Suprapubic skin (tissue), 4 donors: ENCODE measurements at regions not wholly inside any gene's neighbourhood (a gene's known extent, or its start where the extent isn't known, plus 50 kb on each side); places are given as distances from the start of the nearest gene placed in this dataset.

Source experiments
- DNase-seq, 2 donors: peaks; one replicate each; pipeline ENCODE4 v3.0.0-alpha.2; 2019; ENCODE audit warnings: low spot score in 2 of 2
- H3K27ac ChIP-seq: fragments of 200-600 bp; sonication (generic); one replicate; pipeline ENCODE4 v1.5.1; 2019
- H3K27me3 ChIP-seq: fragments of 200-600 bp; sonication (generic); one replicate; pipeline ENCODE4 v1.5.1; 2019
- H3K36me3 ChIP-seq: fragments of 200-600 bp; sonication (generic); one replicate; pipeline ENCODE4 v1.5.1; 2019
- H3K4me1 ChIP-seq: fragments of 200-600 bp; sonication (generic); one replicate; pipeline ENCODE4 v1.5.1; 2019
- H3K4me3 ChIP-seq: fragments of 200-600 bp; sonication (generic); one replicate; pipeline ENCODE4 v1.5.1; 2019; ENCODE audit warnings: mild to moderate bottlenecking
- H3K9me3 ChIP-seq: fragments of 200-600 bp; sonication (generic); one replicate; pipeline ENCODE4 v1.5.1; 2019
- EP300 ChIP-seq: sonication (generic); formaldehyde crosslinking; IDR thresholded peaks from one replicate; pipeline ENCODE4 v1.6.1; 2017; ENCODE audit warnings: antibody characterized with exemption
- POLR2A ChIP-seq, 2 donors: fragments of 450-650 bp; IDR thresholded peaks; one replicate each; pipeline ENCODE4 v1.6.1; 2017; ENCODE audit warnings: antibody characterized with exemption in 2 of 2, mild to moderate bottlenecking in 2 of 2, moderate library complexity in 2 of 2
- POLR2AphosphoS5 ChIP-seq, 3 donors: sonication (generic); formaldehyde crosslinking; IDR thresholded peaks; one replicate each; pipeline ENCODE4 v1.6.1; 2017; ENCODE audit warnings: antibody characterized with exemption in 3 of 3
- WGBS: methylation state at CpG from one replicate; pipeline ENCODE4 v1.1.5; 2018; 5-methylcytosine and 5-hydroxymethylcytosine counted together
- TF ChIP-seq, protein P1 (sequence below), 2 donors: fragments of 200-600 bp in 1 of 2; fragments of 450-650 bp in 1 of 2; sonication (generic) in 1 of 2; IDR thresholded peaks; one replicate each; pipeline ENCODE4 v1.5.1; 2016 to 2019; ENCODE audit warnings: antibody characterized with exemption in 2 of 2, mild to moderate bottlenecking in 1 of 2, moderate library complexity in 1 of 2

DNA sequence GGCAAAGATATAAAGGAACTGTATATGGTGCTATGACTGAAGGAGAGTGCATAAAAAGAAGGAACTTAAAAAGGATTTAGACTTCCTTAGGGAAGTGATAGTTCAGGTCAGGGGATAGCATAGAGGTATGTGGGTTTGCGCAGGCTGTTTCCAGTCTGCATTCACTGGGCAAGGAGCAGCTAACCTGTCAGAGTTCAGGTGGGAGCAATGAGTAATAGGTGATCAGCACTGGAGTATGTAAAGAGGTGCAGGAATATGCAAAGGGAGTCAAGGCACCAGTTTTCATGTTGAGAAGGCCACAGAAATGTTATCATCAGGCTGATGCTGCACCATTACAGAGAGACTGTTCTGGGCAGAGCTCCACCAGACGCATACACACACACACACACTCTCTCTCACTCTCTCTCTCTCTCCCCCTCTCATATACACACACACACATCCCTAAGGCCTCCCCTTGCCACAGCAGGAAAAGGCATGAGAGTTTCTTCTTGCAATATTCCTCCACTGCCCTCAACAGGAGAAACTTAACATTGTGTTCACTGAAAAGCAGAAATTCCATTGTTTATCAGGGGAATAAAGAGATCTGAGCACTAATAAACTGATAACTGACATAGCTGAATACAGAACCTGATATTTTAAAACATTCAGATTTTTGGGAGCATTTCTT lies 256.4 kb upstream of the GRID2 start:
- H3K9me3 ChIP-seq, result peaks cover 7% of the 10 kb centered on the region
- H3K4me3 ChIP-seq, result no peak overlapping the region
- no peak overlapping the region for H3K27ac ChIP-seq
- TF ChIP-seq POLR2AphosphoS5 (IDR thresholded peaks at IDR 0.05) (no peak), POLR2A (IDR thresholded peaks at IDR 0.05) (no peak), EP300 (no peak)
- TF ChIP-seq, protein P1, sequence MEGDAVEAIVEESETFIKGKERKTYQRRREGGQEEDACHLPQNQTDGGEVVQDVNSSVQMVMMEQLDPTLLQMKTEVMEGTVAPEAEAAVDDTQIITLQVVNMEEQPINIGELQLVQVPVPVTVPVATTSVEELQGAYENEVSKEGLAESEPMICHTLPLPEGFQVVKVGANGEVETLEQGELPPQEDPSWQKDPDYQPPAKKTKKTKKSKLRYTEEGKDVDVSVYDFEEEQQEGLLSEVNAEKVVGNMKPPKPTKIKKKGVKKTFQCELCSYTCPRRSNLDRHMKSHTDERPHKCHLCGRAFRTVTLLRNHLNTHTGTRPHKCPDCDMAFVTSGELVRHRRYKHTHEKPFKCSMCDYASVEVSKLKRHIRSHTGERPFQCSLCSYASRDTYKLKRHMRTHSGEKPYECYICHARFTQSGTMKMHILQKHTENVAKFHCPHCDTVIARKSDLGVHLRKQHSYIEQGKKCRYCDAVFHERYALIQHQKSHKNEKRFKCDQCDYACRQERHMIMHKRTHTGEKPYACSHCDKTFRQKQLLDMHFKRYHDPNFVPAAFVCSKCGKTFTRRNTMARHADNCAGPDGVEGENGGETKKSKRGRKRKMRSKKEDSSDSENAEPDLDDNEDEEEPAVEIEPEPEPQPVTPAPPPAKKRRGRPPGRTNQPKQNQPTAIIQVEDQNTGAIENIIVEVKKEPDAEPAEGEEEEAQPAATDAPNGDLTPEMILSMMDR (IDR thresholded peaks at IDR 0.05), result no peak
- WGBS, result 67% methylated on average over 2 of the region's 2 CpGs
- no peaks in the 10 kb centered on the region for H3K27me3 ChIP-seq
- no peak for DNase-seq
- H3K4me1 ChIP-seq, result no peaks in the 10 kb centered on the region
- H3K36me3 ChIP-seq, result no peaks in the 10 kb centered on the region

DNA sequence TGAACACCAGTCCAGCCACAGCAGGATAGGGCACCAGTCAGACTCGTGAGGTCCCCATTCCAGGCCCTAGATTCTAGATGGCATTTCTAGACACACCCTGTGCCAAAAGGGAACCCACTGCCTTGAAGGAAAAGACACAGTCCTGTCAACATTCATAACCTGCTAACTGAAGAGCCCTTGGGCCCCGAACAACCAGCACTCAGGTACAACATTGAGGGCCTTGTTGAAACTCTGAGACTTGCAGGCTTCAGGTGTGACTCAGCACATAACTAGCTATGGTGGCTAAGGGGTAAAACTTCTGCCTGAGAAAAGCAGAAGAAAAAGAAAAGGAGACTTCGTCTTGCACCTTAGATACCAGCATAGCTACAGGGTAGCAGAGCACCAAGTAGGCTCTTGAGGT lies 252.9 kb upstream of the GRID2 start:
- WGBS, result 75% methylated on average over 3 of the region's 3 CpGs
- DNase-seq, result no peak
- H3K4me1 ChIP-seq, result no peaks in the 10 kb centered on the region

DNA sequence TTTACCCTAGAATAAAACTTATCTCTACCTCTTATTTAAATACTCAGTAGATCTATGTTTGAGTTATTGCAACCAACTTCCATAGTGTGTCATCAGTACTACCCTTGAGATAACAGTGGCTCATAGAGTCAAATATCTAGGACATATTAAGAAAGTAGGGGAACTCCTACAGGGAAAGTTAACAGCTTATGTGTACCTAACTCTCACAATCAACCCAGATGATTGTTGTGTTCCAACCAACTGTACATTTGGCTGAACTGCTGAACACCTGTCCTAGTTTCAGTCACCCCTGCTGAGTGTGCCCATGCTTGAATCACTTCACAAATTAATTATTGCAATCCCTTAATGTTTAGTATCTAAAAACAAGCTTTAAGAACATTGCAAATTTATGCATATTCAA lies 244.2 kb upstream of the GRID2 start:
- no peak overlapping the region for H3K27ac ChIP-seq
- no peaks in the 10 kb centered on the region for H3K9me3 ChIP-seq
- no peaks in the 10 kb centered on the region for H3K27me3 ChIP-seq
- DNase-seq, result no peak
- H3K4me3 ChIP-seq, result no peak overlapping the region
- H3K4me1 ChIP-seq, result no peaks in the 10 kb centered on the region
- no peaks in the 10 kb centered on the region for H3K36me3 ChIP-seq
- TF ChIP-seq POLR2A (IDR thresholded peaks at IDR 0.05) (no peak), EP300 (no peak), POLR2AphosphoS5 (IDR thresholded peaks at IDR 0.05) (no peak)
- TF ChIP-seq, protein P1 (IDR thresholded peaks at IDR 0.05), result no peak

More for the DNA sequence above, 252.9 kb upstream of the GRID2 start:
- H3K4me3 ChIP-seq, result no peak overlapping the region
- peaks cover 8% of the 10 kb centered on the region for H3K9me3 ChIP-seq
- no peak overlapping the region for H3K27ac ChIP-seq
- H3K27me3 ChIP-seq, result no peaks in the 10 kb centered on the region
- H3K36me3 ChIP-seq, result no peaks in the 10 kb centered on the region
- no peak for TF ChIP-seq POLR2AphosphoS5 (IDR thresholded peaks at IDR 0.05)
- TF ChIP-seq, protein P1 (IDR thresholded peaks at IDR 0.05), result no peak
- no peak for TF ChIP-seq POLR2A (IDR thresholded peaks at IDR 0.05)
- TF ChIP-seq EP300, result no peak

DNA sequence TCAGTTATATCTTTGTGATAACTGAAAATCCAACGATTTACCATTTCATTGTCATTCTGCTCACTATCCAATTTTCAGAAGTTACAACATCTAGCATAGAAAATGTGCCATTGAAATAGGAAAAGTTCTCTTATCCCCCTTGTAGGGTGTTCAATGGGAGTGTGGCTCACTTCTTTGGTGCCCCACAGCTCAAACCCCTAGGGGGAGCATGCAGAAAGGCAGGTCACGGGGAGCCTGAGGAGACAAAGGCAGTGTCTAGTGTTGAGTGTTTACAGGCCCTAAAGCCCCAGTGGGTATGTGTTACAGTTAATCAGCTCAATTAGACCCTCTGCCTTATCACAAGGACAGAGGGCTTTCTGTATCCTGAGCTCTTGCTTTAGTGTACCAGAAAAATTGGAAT lies 243.4 kb upstream of the GRID2 start:
- WGBS, result 86% methylated on average over 2 of the region's 2 CpGs
- H3K4me3 ChIP-seq, result no peak overlapping the region
- TF ChIP-seq POLR2A (IDR thresholded peaks at IDR 0.05), result no peak
- no peak for TF ChIP-seq POLR2AphosphoS5 (IDR thresholded peaks at IDR 0.05)
- no peak for TF ChIP-seq EP300
- TF ChIP-seq, protein P1 (IDR thresholded peaks at IDR 0.05), result no peak
- H3K4me1 ChIP-seq, result no peaks in the 10 kb centered on the region
- DNase-seq, result no peak
- H3K27me3 ChIP-seq, result no peaks in the 10 kb centered on the region
- H3K36me3 ChIP-seq, result no peaks in the 10 kb centered on the region
- no peak overlapping the region for H3K27ac ChIP-seq
- no peaks in the 10 kb centered on the region for H3K9me3 ChIP-seq

DNA sequence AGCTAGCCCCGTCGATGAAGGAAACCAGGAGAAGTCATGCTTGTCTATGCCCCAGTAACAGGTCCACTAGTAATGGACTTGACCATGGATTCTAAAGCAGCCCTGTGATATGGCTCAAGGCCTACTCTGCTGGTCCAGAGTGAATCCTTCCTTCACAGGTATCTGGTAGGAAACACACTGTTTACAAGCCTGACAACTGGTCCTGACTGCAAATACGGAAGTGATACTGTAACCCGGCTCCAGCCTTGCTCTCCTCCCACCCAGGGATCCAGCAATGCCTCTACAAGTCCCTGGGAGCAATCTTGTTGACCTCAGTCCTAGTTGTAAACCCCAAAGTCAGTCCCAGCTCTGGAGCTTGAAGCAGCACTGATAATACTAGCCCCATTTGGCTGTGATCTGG lies 239.2 kb upstream of the GRID2 start:
- no peak for DNase-seq
- H3K27ac ChIP-seq, result no peak overlapping the region
- TF ChIP-seq POLR2AphosphoS5 (IDR thresholded peaks at IDR 0.05) (no peak), EP300 (no peak), POLR2A (IDR thresholded peaks at IDR 0.05) (no peak)
- TF ChIP-seq, protein P1 (IDR thresholded peaks at IDR 0.05), result no peak
- H3K36me3 ChIP-seq, result no peaks in the 10 kb centered on the region
- WGBS, result 67% methylated on average over 3 of the region's 4 CpGs
- H3K27me3 ChIP-seq, result no peaks in the 10 kb centered on the region
- no peaks in the 10 kb centered on the region for H3K9me3 ChIP-seq
- H3K4me3 ChIP-seq, result no peak overlapping the region
- no peaks in the 10 kb centered on the region for H3K4me1 ChIP-seq
